ENCODE measurements at regions not wholly inside any gene's neighbourhood (a gene's known extent, or its start where the extent isn't known, plus 50 kb on each side); places are given as distances from the start of the nearest gene placed in this dataset.
"Not testable (repeated sequence)": the region's sequence is repeated elsewhere in the genome, so short reads cannot be mapped to it uniquely, and the experiment has no call there.

DNA sequence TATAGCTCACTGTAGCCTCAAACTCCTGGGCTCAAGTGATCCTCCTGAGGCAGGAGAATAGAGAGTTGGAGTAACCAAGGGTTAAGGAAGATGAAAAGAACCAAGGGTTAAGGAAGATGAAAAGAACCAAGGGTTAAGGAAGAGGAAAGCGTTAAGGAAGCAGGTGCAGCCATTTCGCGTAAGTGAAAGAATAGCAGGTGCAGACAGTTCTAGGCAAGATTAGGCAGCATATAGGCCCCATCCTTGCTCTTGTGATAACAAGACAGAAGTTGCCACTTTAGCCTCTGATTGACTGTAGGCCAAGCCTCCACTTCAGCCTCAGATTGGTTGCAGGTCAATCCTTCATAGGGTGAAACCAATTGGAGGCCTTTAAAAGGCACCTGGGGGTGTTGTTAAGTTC, 677.4 kb downstream of the PDCD6IP start:
- no peak for DNase-seq
- intact Hi-C loops (cut with DNase I): no loop called here

DNA sequence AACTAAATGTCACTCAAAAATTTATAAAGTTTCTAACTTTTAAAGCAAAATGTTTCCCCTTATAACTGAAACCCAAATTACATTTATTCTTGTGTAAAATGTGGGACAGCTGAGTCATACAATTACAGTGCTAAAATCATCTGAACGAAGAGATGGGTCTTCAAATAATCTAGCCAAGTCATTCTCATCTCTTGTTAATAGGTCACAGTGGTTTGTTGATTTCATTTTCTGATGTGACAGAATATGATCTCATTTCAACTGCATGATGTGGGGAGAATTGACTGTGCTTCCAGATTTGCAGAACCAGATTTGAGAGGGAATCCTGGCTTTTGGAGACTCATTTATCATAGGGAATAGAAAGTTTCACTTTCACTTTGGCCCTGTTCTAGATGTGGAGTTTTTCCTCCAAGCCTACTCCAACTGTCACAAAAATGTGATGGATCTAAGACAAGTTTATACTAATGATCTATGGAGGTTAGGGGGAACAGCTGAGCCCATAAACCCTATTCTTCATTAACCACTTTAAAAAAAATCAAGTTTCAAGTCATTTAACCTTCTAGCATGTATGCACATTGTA, 685.0 kb downstream of the PDCD6IP start:
- intact Hi-C loops (cut with DNase I): no loop called here
- DNase-seq: peak in 1 of 42 donors; percentile 1

DNA sequence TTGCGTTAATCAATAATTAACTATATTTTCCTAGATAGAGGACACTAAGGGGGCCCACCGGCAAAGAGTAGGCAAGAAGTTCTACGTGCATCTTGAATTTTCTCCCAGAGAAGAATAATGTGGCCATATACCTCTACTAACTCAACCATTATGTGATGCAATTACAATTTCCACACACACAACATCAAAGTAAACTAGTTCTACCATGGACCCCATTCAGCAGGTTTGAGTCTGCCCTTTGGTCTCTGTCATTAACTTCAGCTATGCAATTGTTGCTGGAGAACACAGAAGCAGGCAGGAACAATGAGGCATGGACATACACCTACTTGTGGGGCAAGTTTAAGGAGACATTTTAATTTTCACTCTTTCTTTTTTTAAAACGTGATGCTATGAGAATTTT, 705.9 kb downstream of the PDCD6IP start:
- intact Hi-C loops (cut with DNase I): no loop called here
- DNase-seq: no peak

DNA sequence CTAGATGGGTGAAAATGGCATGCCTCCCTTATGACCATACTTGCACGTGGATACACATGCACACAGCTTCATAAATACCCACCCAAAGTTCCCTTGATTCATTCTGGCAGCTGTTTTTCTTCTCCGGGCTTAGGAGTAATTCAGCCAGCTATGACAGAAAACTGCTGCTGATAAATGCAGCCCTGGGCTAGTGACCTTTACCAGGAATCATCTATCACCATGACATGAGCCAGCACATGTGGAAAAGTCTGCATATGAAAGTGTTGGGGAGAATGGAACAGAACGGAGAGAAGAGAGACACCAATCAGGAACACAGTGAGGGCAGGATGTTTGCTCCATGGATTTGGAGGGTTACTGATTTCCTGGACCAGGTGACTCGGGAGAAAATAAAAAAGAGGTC, 706.3 kb downstream of the PDCD6IP start:
- intact Hi-C loops (cut with DNase I): no loop called here
- DNase-seq: no peak

DNA sequence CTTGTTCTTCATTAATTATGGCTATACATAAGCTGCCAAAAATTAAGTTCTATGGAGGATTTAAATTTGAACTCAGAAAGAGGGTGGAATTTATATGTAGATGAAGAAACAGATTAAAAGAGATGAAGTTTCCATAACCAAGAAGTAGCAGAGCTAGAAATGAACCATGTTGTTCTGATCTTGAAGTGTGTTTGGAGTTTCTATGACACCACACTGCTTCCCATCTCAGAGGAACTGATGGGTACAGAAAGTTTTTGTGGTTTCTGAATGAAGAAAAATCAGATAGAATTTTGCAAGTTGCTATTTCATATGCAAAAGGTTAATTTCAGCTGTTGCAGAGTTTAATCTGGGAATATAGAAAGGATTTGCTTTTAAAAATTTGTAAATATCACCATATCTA, 710.3 kb downstream of the PDCD6IP start:
- DNase-seq: no peak
- intact Hi-C loops (cut with DNase I): no loop called here

DNA sequence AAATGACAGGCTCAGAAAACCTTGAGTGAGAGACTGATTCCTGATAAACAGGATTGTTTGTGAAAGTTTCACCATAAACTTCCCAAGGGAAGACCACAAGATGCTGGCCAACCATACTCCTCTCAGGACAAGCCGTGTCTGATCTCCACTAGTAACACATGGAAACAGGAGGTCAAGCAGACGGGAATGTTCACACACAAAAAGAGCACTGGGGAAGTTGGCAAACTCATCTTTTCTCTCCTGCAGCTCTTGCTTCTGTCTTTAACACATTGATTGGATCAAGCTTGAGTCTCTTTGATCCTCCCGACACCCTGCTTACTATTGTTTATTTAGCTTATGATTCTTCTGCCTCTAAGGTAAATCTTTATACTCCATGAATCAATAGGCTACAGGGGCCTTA, 713.5 kb downstream of the PDCD6IP start:
- DNase-seq: no peak
- intact Hi-C loops (cut with DNase I): no loop called here

DNA sequence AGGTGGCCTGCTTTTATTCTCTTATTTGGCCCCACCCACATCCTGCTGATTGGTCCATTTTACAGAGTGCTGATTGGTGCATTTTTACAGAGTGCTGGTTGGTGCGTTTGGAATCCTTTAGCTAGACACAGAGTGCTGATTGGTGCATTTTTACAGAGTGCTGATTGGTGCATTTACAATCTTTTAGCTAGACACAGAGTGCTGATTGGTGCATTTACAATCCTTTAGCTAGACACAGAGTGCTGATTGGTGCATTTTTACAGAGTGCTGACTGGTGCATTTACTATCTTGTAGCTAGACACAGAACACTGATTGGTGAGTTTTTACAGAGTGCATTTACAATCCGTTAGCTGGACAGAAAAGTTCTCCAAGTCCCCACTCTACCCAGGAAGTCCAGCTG, 720.6 kb downstream of the PDCD6IP start:
- intact Hi-C loops (cut with DNase I); DNase-seq: not testable (repeated sequence)

DNA sequence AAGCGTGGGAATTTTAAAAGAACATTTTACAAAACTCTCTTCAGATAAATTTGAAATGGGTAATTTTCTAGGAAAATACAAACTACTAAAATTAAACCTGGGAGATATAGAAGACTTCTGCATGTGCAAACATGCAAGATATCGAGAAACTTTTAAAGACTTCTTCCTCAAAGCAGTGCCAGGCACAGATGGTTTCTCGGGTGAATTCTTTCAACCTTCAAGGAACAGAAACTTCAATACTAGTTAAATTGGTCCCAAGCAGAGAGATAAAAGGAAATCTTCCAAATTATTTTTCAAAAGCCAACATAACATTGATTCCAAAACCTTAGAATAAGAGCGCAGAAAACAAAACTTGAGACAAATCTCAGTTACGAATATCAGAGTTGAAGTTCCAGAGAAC, 732.7 kb downstream of the PDCD6IP start:
- DNase-seq: no peak
- intact Hi-C loops (cut with DNase I): no loop called here

DNA sequence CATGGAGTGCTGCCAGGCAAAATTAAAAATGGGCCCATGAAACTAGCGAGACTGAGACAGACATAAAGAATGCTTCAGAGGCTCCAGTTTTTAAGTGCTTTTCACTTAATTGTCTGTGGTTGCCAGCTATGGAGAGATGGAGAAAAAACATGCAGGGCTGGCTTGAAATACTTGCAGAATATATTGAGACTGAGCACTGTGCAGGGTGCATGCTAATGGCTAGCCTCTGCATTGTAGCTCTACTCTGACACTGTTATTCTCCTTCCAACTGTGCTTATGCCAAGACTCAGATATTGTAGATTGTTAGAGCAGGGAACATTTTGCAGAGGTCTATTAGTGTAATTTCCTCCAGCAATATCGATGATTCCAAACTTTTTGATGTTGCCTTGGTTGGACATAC, 735.0 kb downstream of the PDCD6IP start:
- DNase-seq: peak in 3 of 42 donors; percentile 8 to 23 (median 19)
- intact Hi-C loops (cut with DNase I): no loop called here

DNA sequence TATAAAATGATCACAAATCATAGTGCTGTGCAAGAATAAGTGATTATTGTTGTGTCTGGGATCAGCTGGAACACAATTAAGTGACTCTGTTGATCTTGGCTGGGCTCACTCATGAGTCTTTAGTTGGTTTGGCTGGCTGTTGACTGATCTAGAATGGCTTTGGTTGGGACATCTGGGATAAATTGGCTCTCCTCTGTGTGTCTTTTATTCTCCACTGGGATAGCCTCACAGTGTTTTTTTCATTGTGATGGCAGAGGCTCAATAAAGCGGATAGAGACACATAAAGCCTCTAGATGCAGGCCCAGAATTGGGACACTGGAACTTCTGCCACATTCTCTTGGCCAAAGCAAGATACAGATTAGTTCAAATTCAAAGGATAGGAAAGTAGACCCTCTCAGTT, 735.6 kb downstream of the PDCD6IP start:
- peak in 3 of 42 donors; percentile 1 to 16 (median 2) for DNase-seq
- intact Hi-C loops (cut with DNase I): no loop called here

DNA sequence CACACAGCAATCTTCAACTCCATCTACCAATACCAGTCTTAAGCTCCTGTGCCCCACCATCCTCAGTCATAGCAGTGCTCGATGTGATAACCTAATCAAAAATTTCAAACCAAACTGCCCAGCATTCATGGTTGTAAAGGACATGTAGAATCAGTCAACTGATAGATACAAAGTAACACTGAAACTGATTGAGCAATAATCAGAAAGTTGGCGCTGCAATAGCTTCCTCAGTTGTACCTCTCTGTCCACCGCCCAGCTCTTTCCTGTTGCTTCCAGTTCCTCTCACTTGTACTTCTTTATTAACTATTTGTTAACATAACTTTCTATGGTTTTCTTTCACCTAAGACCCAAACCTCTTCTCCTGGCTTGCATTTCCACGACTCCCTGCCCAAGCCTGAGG, 745.7 kb downstream of the PDCD6IP start:
- intact Hi-C loops (cut with DNase I): no loop called here
- no peak for DNase-seq

DNA sequence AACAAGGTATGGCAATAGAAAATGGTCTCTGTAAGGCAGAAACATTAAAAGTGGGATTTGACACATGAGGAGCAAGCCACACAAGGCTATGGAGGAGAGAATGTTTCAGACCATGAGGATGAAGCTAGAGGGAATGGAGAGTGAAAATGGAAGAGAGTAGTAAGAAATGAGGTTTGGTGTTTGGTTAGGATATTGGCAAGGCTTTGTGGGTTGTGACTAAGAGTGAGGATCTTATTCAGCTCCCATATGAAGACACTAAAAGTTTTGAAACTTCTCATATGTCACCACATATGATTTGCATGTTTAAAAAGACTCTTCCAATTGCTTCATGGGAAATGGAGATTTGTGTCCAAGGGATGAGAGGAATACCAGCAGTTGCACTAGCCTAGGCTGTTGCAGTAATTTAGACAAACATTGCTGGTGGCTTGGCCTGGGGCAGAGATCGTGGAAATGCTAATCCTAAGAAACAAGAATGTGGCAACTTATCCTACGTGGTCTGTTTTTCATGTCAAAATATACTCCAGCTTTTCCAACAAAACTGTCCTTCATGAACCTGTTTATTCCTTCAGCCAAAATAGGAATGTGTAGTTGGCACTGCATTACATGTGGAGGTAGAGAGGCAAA, 749.0 kb downstream of the PDCD6IP start:
- no peak for DNase-seq
- intact Hi-C loops (cut with DNase I): no loop called here

DNA sequence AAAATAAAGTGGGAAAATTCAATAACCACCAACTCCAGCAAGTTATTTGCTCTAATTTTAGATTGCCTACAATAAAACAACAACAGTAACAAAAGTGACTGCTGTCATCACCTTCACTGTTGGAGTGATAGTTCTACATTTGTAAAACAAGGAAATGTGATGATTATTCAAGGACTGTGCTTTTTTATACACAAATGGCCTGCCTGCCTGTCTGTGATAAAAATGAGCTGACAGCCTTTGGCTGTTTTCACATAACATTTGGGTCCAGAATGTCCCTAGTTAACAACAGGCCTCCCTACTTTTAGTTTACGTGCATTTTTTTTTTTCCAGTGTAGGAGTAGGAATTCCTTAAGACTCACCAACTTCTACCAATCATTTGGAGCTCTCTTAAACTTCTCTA, 768.8 kb downstream of the PDCD6IP start:
- intact Hi-C loops (cut with DNase I): no loop called here
- no peak for DNase-seq

DNA sequence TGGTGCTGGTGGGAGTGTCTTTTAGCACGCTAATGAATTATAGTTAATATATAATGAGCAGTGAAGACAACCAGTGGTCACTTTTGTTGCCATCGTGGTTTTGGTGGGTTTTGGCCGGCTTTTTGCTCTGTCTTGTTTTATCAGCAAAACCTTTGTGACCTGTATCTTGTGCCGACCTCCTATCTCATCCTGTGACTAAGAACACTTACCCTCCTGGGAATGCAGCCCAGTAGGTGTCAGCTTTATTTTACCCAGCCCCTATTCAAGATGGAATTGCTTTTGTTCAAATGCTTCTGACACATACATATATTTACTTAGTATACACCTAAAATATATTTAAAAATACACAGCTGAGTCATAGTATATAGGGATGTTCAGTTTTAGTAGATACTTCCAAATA, 770.3 kb downstream of the PDCD6IP start:
- intact Hi-C loops (cut with DNase I): no loop called here

DNA sequence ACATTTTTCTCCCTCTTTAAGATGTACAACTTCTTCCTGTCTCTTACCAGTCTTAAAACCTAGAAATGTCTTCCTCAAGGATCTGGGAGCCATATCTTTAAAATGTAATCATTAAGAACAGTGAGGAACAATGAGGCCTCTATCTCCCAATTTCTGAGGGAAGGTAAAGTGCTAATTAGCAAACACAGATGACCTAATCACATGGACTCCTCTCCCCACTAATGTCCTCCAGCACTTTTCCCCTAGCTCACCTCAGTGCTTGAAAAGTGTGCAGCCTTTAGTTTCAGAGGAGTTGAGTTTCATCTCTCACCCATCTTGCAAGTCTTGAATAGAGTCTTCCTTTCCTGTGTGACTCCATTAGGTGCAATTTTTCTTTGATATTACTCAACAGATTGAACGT, 771.0 kb downstream of the PDCD6IP start:
- intact Hi-C loops (cut with DNase I): no loop called here
- no peak for DNase-seq

More for the DNA sequence above, 770.3 kb downstream of the PDCD6IP start:
- no peak for DNase-seq

DNA sequence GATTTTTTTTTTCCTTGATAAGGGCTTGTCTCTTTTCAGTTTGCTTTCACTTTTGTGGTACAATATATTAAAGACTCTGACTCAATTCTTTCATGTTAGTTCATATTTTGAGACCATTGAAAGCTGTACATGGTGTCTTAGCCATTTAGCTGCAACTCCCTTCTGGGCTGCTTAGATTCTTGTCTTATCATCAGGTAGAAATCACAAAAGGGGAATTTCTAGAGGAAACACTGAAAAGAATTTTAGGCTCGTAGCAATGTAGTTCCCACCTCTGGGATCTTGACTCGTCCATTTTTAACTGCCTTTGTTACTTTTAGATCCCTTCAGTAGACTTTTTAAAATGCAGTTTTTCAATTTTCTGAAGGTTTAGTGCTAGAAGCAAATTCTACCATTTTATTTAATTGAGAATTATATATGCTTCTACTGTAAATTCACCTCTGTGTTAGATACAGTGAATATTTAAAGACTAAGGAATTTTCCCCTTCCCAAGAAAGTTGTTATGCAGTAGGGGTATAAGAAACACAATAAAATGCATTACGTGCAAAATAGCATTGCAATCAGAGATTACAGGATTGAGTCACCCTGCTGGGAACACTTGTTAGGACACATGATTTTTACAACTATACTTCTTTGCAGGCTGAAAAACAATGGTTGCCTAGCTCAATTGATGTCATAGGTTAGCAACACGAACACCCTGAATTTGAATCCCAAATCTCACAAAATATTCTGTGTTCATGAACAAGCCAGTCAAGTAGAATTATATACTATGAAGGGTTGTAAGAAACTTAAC, 772.7 kb downstream of the PDCD6IP start:
- DNase-seq: no peak
- intact Hi-C loops (cut with DNase I): no loop called here

DNA sequence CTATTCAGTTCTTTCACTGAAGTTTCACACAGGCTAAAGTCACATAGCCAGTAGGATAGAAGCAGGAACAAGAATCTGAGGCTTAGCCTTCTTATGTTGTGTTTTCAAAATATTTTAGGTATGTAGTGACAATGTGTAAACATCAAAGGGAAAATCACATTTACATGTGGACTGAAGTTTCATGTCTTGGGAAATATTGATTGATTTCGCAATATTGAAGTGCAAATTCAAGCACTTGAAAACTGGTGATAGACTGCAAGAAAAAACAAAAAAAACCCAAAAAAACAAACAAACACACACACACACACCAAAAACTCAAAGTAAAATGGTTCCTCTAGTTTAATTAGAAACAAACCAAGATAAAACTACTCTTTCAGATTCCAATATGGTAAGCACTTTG, 773.3 kb downstream of the PDCD6IP start:
- no peak for DNase-seq
- intact Hi-C loops (cut with DNase I): no loop called here

DNA sequence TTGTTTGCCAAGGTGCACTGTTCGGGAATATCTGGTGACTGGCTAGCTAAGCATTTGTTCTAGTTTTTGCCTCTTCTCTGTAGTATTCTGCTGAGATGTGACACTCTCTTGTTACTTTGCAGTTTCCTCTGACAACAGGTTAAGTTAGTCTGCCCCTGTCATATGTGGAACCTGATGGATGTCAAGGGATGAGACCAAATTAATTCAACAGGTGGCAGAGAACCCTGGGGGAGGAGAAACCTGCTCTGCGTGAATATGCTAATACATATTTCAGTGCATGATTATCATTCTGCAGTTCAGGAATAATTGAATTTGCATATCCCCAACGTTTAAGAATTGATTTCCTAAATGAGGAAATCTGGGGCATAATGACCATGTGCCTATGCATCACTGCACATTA, 777.3 kb downstream of the PDCD6IP start:
- intact Hi-C loops (cut with DNase I): no loop called here
- no peak for DNase-seq

DNA sequence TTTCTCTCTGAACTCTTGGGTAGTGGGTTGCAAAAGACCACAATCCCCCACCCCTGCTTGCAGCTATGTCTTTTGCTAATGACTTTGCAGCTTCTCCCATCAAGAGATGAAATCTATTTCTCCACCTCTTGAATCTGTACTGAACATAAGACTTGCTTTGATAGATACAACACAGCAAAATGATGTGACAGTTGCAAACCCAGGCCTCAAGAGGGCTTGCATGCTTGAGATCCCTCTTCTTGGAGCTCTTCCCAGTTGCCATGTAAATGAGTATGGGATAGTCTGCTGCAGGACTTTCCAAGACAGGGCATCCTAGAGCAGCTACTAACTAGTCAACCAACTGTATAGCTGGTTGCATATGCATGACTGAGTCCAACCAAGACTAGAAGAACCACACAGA, 783.6 kb downstream of the PDCD6IP start:
- DNase-seq: no peak
- intact Hi-C loops (cut with DNase I): no loop called here

DNA sequence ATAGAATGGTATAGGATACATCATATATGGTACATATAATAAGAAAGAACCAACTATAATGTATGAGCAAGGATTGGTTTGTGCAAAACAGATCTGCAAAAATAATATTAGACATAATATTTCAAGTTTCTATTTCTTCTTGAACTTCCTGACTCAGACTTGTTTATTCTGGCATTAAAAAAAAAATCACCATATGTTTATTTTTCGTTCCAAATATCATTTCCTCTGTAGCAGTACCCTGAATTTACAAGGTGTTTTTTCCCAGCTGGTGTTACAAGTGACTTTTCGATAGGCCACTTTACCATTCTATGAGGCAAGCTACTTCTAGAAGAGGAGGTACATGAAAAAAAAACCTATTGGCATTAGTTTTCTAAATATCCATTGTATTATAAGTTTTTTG, 785.0 kb downstream of the PDCD6IP start:
- intact Hi-C loops (cut with DNase I): no loop called here

DNA sequence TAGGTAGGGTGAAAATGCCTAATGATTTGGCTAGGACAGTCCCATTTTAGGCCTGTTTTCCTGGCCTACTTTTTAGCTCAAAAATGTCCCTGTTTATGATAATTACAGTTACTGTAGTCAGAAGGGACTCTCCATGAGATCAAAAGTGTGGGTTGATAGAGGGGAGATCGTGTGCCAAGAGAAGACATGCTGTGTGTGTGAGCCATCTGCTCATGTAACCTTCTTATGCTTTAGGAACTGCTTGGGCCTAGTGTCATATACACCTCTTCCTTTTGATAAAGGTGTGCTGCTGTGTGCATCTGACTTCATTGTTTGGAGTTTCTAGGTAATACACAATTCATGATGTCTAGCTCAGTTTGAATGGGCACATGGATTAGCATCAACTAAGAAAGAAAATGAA, 786.5 kb downstream of the PDCD6IP start:
- intact Hi-C loops (cut with DNase I): no loop called here
- DNase-seq: no peak

More for the DNA sequence above, 785.0 kb downstream of the PDCD6IP start:
- no peak for DNase-seq

All from head of caudate nucleus (tissue), 42 donors.